Rectal smooth muscle tissue (tissue), 1 donor: ENCODE measurements at regions not wholly inside any gene's neighbourhood (a gene's known extent, or its start where the extent isn't known, plus 50 kb on each side); places are given as distances from the start of the nearest gene placed in this dataset.
"Not testable (repeated sequence)": the region's sequence is repeated elsewhere in the genome, so short reads cannot be mapped to it uniquely, and the experiment has no call there.

Experiments
- H3K27ac ChIP-seq: one replicate; pipeline ENCODE4 v1.7.0; 2013; ENCODE audit warnings: low read depth, low read length, inconsistent platforms
- H3K27me3 ChIP-seq: one replicate; pipeline ENCODE4 v1.7.0; 2013; ENCODE audit warnings: low read length; ENCODE audit not compliant: control insufficient read depth, insufficient read depth
- H3K36me3 ChIP-seq: one replicate; pipeline ENCODE4 v1.7.0; 2013; ENCODE audit warnings: low read length; ENCODE audit not compliant: control insufficient read depth, insufficient read depth
- H3K4me1 ChIP-seq: one replicate; pipeline ENCODE4 v1.7.0; 2013; ENCODE audit warnings: low read length; ENCODE audit not compliant: control insufficient read depth, insufficient read depth
- H3K4me3 ChIP-seq: one replicate; pipeline ENCODE4 v1.7.0; 2013; ENCODE audit warnings: low read length
- H3K9ac ChIP-seq: one replicate; pipeline ENCODE4 v1.7.0; 2013; ENCODE audit warnings: low read length

GRCh38 chr6:145272246-145272645, 463.1 kb downstream of the EPM2A start:
- no peaks in the 10 kb centered on the region for H3K4me1 ChIP-seq
- no peak overlapping the region for H3K4me3 ChIP-seq
- no peak overlapping the region for H3K9ac ChIP-seq
- no peaks in the 10 kb centered on the region for H3K27me3 ChIP-seq
- H3K27ac ChIP-seq = no peak overlapping the region
- H3K36me3 ChIP-seq = no peaks in the 10 kb centered on the region

DNA sequence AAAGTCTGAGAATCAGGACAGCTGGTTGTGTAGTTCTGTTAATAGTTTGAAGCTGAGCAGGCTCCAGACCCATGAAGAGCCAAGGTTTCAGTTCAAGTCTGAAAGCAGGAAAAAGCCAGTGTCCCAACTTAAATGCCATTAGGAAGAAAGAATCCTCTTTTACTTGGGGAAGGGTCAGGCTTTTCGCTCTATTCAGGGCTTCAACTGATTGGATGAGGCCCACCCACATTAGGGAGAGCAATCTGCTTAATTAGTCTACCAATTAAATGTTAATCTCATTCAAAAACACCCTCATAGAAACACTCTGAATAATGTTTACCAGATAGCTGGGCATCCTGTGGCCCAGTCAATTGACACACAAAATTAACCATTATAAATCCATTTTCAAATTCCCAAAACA, 462.2 kb downstream of the EPM2A start:
- Histone ChIP-seq H3K27ac (no peak overlapping the region), H3K4me3 (no peak overlapping the region)

GRCh38 chr6:145274083-145274482, 461.2 kb downstream of the EPM2A start:
- H3K27ac ChIP-seq = no peak overlapping the region
- no peaks in the 10 kb centered on the region for H3K27me3 ChIP-seq
- no peak overlapping the region for H3K9ac ChIP-seq
- no peak overlapping the region for H3K4me3 ChIP-seq
- H3K4me1 ChIP-seq = no peaks in the 10 kb centered on the region
- H3K36me3 ChIP-seq = no peaks in the 10 kb centered on the region

More for the DNA sequence above, 462.2 kb downstream of the EPM2A start:
- Histone ChIP-seq H3K9ac (no peak overlapping the region), H3K36me3 (no peaks in the 10 kb centered on the region), H3K4me1 (no peaks in the 10 kb centered on the region), H3K27me3 (no peaks in the 10 kb centered on the region)

DNA sequence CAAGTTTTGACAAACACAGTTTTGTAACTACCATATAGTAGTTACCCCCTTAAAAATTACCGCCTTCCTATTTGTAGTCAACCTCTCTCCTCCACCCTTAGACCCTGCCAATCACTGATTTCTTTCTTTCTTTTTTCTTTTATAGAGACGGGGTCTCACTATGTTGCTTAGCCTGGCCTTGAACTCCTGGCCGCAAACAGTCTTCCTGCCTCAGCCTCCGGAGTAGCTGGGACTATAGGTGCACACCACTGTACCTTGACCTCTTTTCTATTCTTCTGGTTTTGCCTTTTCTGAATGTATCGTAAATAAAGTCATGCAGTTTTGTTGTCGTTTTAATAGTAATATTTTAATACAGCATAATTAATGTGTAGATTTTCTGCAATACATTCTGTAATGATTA, 460.3 kb downstream of the EPM2A start:
- Histone ChIP-seq H3K9ac (no peak overlapping the region), H3K4me3 (no peak overlapping the region), H3K27me3 (no peaks in the 10 kb centered on the region), H3K4me1 (no peaks in the 10 kb centered on the region), H3K36me3 (no peaks in the 10 kb centered on the region), H3K27ac (no peak overlapping the region)

GRCh38 chr6:145275787-145276186, 459.5 kb downstream of the EPM2A start:
- Histone ChIP-seq H3K4me1 (no peaks in the 10 kb centered on the region), H3K9ac (no peak overlapping the region), H3K27ac (no peak overlapping the region), H3K36me3 (no peaks in the 10 kb centered on the region), H3K27me3 (no peaks in the 10 kb centered on the region), H3K4me3 (no peak overlapping the region)

DNA sequence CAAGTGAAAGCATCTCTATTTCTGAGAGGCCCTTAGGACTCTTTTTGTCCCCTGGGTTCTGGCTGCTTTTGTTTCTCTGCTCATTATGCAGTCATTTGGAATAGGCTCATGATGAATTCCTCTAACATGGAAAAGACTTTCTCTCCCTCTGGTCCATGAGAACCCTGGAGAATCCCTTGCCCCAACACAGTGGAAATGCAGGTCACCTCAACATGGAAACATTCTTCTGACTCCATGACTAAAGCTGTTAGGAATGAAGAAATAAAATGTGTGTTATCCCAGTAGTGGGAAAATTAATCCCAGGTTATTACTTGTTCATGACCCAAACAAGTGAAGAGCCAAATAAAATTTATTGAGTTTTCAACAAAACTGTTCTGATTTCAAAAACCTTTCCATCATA, 458.6 kb downstream of the EPM2A start:
- Histone ChIP-seq H3K27me3 (no peaks in the 10 kb centered on the region), H3K4me3 (no peak overlapping the region), H3K27ac (no peak overlapping the region), H3K9ac (no peak overlapping the region), H3K36me3 (no peaks in the 10 kb centered on the region), H3K4me1 (no peaks in the 10 kb centered on the region)

- no peak overlapping the region for H3K9ac ChIP-seq
- no peaks in the 10 kb centered on the region for H3K36me3 ChIP-seq
- H3K4me3 ChIP-seq = no peak overlapping the region
- no peaks in the 10 kb centered on the region for H3K27me3 ChIP-seq
- H3K4me1 ChIP-seq = no peaks in the 10 kb centered on the region
- no peak overlapping the region for H3K27ac ChIP-seq
Measured at GRCh38 chr6:145277358-145278086, 457.8 kb downstream of the EPM2A start.

GRCh38 chr6:145278163-145278807, 457.0 kb downstream of the EPM2A start:
- no peaks in the 10 kb centered on the region for H3K27me3 ChIP-seq

DNA sequence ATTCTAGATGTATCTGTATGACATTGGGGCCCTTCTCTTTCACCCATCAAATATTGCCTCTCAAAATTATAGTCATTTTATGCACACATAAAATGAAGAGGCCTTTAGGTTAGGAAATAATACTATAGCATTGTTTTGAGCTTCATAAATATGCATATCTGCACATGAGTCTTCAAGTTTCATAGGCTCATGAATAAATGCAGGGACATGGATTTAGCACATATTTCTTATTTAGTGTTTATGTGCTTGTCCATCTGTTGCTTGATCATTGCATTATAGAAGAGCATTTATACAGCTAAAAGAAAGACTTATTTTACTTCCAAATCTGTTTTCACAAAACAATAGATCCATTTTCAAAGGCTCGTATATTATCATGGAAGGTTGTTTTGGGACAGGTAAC, 455.8 kb downstream of the EPM2A start:
- Histone ChIP-seq H3K4me3 (no peak overlapping the region), H3K9ac (no peak overlapping the region), H3K27me3 (no peaks in the 10 kb centered on the region), H3K36me3 (no peaks in the 10 kb centered on the region), H3K4me1 (no peaks in the 10 kb centered on the region), H3K27ac (no peak overlapping the region)

More at GRCh38 chr6:145278163-145278807, 457.0 kb downstream of the EPM2A start:
- no peak overlapping the region for H3K9ac ChIP-seq
- H3K27ac ChIP-seq = no peak overlapping the region
- H3K4me1 ChIP-seq = no peaks in the 10 kb centered on the region
- no peak overlapping the region for H3K4me3 ChIP-seq
- H3K36me3 ChIP-seq = no peaks in the 10 kb centered on the region

DNA sequence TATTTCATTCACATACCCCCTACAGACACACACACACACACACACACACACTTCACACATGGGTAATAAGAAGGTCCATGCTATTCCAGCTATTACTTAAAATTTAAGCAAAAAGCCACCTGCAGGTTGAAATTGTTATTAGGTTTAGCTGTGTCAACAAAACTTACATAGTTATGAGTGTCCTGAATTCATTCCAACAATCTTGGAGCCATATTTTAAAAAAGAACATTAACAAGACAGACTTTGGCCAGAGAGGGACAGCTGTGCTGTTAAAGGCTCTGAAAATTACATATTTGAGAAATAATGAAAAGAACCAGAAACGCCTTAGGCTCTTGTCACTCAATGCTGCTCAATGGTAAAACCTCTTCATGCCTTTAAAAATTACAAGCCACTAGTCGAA, 455.3 kb downstream of the EPM2A start:
- H3K27ac ChIP-seq = no peak overlapping the region
- H3K9ac ChIP-seq = no peak overlapping the region
- no peak overlapping the region for H3K4me3 ChIP-seq
- H3K4me1 ChIP-seq = no peaks in the 10 kb centered on the region
- no peaks in the 10 kb centered on the region for H3K36me3 ChIP-seq
- H3K27me3 ChIP-seq = no peaks in the 10 kb centered on the region

- not testable (repeated sequence) for H3K4me1 ChIP-seq, H3K9ac ChIP-seq, H3K27ac ChIP-seq, H3K27me3 ChIP-seq, H3K4me3 ChIP-seq, H3K36me3 ChIP-seq
Measured at GRCh38 chr6:145283209-145283608, 452.1 kb downstream of the EPM2A start.

DNA sequence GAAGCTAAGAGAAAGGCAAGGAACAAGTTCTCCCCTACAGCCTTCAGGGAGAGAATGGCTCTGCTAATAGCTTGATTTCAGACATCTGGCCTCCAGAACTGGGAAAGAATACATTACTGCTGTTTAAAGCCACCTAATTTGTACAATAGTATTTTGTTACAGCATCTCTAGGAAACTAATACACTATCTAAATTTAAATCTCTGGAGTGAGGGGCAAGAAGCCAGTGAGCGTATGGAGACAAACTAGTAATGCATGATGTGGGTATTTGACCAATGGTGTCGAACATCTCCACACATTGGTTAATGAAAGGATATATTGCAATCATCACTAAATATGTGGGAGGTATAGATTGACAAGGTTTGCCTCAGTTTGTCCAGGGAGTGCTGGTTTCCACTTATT, 451.5 kb downstream of the EPM2A start:
- Histone ChIP-seq H3K27me3 (no peaks in the 10 kb centered on the region), H3K4me1 (no peaks in the 10 kb centered on the region), H3K4me3 (no peak overlapping the region), H3K27ac (no peak overlapping the region), H3K9ac (no peak overlapping the region), H3K36me3 (no peaks in the 10 kb centered on the region)

GRCh38 chr6:145286916-145287315, 448.4 kb downstream of the EPM2A start:
- Histone ChIP-seq H3K27ac (no peak overlapping the region), H3K9ac (no peak overlapping the region), H3K4me1 (no peaks in the 10 kb centered on the region), H3K36me3 (no peaks in the 10 kb centered on the region), H3K27me3 (no peaks in the 10 kb centered on the region), H3K4me3 (no peak overlapping the region)
